GM21619 (cell line): ENCODE measurements at regions not wholly inside any gene's neighbourhood (a gene's known extent, or its start where the extent isn't known, plus 50 kb on each side); places are given as distances from the start of the nearest gene placed in this dataset.
"Not testable (repeated sequence)": the region's sequence is repeated elsewhere in the genome, so short reads cannot be mapped to it uniquely, and the experiment has no call there.

ENCODE experiments used
- ATAC-seq: cut with Tn5 transposase; IDR thresholded peaks from one replicate; pipeline ENCODE4 v1.9.1; 2021; ENCODE audit not compliant: unreplicated experiment

DNA sequence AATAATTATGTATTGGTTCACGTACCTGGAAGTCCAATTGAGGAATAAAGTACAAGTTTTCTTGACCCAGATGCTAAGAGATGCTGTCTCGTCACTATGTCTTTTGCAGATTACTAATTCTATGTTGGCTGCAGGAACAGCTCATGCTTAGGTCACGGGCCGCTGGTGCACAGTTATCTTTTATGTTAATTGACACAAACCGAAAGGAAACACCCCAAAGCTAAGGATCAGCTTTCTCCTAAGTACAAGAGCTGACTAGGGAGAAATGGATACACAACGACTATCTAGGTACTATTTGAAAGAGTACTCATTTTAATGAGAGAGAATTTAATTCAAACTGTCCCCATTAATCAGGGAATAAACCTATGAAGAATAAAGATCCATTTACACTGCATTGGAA lies 217.7 kb upstream of the SLC35G4 start:
- ATAC-seq: no peak

DNA sequence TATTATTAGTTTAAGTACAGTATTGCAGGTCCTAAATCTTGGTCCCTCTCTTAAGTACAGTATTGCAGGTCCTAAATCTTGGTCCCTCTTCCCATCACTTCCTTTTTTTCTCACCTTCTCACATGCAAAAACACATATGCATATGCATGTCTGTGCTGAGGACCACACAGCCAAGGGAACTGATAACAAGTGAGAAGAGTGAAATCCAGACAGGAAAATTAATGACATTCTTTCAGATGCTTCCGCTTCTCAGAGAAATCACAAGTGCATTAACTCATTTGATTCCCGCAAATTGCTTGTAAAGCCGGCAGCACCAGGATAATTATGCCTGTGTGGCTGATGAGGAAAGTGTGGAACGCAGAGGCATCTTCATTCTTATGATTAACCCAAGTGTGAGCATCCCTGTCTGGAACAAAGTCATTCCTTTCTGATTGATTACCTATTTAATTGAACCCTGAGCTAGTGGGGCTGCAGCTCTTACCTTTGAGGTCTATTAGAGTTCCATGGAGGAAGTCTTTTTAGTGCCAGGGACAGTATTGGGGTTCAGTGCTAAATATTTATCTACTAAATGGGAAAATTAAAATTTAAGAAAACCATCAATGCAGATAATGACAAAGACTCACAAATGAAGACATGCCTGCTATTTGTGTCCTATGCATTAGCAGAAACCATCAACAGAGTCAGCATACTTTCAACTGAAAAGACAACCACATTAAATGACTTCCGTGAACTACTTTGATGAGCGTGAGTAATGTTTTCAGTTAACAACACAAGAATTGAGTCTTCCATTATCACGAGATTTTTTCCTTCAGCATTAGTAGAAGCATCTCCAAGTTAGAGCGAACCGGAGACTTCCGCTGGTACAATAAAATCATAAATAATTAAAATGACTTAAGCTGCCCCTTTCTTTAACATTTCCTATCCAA lies 220.4 kb upstream of the SLC35G4 start:
- ATAC-seq: no peak

DNA sequence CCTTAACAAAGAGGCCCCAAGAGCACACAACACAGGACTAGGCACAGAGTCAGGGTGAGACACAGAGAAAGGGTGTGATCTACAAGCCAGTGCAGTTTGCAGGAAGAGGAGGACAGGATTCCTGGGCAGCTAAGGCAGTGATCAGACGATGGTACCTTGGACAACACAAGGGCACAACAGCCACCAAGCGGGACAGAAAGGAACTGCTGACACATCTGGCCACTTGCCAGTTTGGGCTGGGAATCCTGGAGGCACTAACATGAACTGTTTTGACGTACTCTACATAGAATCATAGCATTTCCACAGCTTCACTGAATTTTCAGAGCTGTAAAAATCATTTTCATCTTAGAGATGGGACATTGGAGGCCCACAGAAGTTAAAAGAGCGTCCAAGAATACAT lies 221.5 kb upstream of the SLC35G4 start:
- no peak for ATAC-seq

DNA sequence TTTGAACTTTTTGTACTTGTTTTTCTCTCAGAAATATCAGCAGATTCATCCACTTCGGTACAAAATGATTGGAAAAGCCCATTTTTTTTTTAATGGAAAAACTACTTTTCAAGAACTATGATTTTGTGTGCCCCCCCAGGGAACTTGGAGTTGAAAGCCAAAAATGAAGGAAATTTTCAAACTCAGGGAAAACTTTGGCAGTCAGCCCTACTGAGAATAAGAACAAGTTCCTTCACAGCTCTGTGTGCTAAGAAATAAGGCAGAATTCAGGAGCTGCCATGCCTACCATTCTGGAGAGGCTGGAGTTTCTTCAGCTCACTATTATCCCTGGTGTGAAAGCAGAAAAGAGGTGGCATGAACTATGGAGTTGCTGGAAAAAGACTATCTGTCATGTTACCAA lies 226.0 kb upstream of the SLC35G4 start:
- no peak for ATAC-seq

DNA sequence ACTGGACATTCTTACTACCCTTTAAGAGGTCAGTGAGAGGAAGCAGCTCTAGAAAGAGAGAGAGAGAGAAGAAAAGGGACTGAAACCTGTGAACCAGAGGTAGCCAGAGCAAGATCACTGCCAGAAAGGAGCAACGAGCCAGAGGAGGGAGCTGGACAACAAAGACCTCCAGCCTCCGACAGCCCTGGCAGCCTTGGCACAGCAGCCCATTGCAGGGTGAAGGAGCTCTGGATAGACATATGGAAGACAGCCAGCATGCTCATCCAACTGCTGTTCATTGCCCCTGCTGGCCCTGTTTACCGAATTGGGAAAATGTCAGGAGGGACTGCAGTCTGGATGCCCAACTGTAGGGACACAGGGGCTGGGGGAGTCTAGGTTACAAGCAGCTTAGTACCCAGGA lies 228.4 kb upstream of the SLC35G4 start:
- ATAC-seq: no peak

DNA sequence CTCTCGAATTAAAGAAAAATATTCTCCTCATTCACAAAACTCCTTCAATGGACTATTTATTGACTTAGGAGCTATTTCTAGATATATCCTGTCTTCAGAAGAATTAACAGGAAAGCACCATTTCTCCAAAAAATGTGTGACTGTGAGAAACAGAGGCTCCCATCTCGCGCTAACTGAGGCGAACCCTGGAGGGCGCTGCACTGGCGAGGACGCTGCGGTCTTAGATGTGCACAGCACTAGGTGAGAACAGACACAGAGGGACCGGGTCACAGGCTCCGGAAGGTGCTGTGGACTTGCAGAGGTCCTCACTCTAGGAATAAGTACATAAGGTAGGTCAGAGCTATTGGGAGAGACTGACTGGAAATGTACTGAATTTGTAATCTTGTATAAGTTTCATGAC lies 229.7 kb upstream of the SLC35G4 start:
- ATAC-seq: no peak

DNA sequence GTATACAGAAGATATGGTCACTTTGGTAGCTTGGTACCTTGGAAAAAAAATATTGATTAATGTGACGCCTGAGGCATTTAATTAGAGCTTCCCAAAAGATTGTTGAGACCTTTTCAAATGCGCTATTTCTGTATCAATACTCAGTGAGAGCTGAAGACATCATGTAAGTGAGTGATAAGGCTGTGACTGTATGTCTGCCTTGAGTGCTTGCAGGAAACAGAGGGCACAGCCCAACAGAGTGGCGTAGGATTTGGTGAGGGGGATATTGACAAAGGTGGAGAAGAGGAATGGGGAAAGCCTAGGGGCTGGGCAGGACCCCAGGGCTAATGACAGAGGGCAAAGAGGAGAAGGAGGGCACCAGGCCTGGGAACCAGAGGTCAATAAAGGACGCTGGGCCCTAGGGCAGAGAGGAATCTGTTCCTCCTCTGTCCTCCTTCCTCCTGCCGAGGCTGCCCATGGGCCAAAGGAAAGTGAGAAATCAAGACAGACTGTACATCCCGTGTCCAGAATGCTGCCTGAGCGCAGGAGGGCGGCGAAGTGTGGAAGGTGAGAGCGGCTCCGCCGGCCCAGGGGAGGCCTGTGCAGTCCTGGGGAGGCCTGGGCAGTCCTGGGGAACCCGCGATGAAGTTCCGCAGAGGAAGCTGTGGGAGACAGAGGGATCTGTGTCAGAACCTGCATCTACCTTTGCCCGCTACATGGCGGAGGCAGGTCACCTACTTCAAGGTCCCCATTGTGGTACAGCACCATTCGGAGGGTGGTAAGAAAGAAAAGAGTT lies 228.6 kb upstream of the PIEZO2 start:
- no peak for ATAC-seq

DNA sequence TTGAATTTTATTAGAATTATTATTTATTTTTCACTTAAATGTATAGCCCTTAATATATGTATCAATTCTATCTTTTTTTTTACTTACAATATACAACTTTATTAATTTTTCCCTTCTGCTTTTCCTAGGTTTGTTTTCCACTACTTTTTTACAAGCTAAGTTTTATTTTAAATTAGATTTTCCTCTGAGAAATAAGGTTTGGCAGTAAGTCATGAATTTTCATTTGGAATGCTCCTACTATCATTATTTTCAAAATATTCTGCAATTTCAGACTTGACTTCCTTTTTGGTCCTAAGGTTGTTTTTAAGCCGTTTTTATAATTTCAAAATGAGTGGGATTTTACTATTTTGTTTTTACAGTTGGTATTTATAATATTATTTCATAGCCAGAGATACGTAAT lies 222.8 kb upstream of the PIEZO2 start:
- ATAC-seq: no peak

DNA sequence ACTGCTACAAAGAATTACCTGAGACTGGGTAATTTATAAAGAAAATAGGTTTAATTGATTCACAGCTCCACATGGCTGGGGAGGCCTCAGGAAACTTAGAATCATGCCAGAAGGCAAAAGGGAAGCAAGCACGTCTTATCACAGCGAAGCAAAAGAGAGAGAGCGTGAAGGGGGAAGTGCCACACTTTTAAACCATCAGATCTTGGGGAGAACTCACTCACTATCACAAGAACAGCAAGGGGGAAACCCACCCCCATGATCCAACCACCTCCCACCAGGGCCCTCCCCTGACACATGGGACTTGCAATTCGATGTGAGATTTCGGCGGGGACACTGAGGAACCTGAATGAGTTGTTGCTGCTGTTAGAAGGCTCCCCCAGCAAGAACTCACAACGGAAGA lies 220.2 kb upstream of the PIEZO2 start:
- no peak for ATAC-seq

DNA sequence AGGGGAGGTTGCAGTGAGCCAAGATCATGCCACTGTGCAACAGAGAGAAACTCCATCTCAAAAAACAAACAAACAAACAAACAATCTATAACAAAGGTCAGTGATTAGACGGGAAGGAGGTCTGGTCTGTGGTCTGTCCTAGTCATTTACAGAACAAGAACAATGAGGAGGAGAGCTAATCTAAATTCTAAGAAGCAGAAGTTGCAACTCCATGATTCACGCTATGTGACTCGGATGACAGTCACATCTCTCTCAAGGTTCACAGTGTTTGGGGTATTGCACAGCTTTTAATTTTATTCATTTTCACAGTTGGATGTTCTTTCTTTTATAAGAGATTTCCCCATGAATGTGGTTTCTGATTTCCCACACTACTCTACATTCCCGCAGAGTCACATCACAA lies 218.7 kb upstream of the PIEZO2 start:
- ATAC-seq: no peak

DNA sequence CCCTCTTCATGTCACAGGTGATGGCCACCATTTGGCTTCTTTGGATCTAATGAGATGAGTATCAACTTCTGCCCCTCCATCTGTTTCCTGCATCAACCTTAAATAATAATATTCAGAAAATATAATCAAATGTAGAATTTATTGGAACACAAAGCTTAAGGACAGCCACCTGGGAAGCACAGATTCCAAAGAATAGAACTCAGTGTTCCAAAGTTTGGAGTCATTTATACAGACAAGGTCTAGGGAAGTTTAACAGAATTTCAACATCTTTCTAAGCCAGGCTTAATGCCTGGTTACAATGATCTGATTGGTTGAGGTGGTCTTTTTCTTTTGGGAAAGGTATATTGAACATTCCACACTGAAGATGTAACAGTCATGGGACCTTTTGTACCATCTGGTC lies 218.0 kb upstream of the PIEZO2 start:
- no peak for ATAC-seq

DNA sequence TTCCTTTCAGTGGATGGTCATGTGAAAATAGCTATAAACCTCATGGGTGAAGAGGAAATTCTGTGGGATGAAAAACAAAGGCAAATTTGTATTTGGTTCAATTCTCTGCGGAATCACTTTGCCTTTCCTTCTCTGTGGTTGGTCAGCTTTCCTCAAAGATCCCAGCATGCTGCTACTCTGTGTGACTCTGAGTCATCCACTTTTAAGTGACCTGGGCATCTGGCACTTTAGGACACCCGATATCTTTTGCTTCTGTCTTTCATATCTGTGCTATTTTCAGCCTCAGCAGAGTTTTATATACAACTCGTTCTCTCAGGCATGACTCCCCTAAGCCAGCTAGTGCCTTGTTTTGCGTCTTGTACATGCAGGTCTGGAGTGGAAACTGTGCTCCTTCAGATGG lies 217.0 kb upstream of the PIEZO2 start:
- no peak for ATAC-seq

DNA sequence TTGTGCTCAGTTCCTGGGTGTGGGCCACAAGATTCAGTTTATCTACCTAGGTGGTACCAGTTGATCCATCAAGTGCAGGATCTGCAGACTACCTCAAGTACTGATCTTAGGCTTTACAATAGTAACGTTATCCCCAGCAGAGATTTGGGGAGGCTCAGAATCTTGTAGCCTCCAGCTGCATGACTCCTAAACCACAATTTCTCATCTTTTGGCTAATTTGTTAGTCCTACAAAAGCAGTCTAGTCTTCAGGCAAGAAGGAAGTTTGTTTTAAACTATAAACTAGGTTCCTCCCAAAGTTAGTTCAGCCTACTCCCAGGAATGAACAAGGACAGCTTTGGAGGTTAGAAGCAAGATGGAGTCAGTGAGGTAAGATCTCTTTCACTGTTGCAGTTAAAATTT lies 213.5 kb upstream of the PIEZO2 start:
- ATAC-seq: no peak

DNA sequence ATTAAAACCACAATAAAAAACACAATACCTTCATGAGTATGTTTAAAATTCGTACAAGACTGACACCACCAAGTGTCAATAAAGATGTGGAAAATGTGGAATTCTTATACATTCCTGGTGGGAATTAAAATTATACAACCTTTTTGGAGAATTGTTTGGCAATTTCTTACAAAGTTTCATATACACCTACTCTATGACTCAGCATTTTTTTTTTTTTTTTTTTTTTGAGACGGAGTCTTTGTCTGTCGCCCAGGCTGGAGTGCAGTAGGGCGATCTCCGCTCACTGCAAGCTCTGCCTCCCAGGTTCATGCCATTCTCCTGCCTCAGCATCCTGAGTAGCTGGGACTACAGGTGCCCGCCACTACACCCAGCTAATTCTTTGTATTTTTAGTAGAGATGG lies 212.5 kb upstream of the PIEZO2 start:
- not testable (repeated sequence) for ATAC-seq

DNA sequence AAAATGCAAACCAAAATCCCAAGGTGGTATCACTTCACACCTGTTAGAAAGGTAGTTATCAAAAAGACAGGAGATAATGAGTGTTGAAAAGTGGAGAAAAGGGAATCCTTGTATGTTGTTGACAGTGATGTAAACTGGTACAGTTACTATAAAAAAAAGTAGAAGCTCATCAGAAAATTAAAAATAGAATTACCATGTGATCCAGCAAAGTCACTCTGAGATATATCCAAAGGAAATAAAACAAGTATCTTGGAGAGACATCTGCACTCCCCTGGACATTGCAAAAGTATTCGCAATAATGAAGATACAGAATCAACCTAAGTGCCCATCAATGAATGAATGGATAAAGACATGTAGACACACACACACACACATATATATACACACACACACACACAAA lies 208.3 kb upstream of the PIEZO2 start:
- ATAC-seq: no peak

DNA sequence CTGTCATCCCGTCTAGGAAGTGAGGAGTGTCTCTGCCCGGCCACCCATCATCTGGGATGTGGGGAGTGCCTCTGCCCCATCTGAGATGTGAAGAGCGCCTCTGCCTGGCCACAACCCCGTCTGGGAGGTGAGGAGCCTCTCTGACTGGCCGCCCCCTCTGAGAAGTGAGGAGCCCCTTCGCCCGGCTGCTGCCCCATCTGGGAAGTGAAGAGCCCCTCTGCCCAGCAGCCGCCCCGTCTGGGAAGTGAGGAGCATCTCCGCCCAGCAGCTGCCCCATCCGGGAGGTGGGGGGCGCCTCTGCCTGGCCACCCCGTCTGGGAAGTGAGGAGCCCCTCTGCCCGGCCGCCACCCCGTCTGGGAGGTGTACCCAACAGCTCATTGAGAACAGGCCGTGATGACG lies 195.2 kb upstream of the PIEZO2 start:
- not testable (repeated sequence) for ATAC-seq

DNA sequence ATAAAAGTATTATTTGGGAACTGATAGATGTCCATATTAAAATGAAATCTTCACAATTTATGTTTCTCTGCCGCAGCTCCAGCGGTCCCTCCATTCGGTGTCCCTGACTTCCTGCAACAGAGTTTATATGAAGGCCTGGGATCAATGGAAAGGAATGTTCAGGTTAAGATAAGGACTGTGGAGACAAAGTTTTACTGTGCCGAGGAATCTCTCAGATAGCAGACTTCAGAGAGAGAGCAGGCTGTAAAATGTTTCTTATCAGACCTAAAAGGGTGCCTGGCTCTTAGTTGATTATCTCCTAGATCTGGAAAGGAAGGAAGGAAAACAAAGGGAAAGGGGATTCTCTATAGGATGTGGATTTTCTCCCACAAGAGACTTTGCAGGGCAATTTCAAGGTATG lies 193.7 kb upstream of the PIEZO2 start:
- ATAC-seq: no peak

DNA sequence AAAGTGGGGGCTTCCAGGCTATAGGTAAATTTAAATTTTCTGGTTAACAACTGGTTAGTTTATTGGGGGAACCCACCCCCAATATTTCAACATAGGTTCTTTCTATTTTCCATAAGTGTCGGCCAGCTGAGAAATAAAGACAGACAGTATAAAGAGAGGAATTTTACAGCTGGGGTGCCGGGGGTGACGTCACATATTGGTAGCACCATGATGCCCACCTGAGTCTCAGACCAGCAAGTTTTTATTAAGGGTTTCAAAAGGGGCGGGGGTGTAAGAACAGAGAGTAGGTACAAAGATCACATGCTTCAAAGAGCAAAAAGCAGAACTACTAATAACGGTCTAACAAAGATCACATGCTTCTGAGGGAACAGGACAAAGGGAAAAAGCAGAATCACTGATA lies 192.7 kb upstream of the PIEZO2 start:
- not testable (repeated sequence) for ATAC-seq

DNA sequence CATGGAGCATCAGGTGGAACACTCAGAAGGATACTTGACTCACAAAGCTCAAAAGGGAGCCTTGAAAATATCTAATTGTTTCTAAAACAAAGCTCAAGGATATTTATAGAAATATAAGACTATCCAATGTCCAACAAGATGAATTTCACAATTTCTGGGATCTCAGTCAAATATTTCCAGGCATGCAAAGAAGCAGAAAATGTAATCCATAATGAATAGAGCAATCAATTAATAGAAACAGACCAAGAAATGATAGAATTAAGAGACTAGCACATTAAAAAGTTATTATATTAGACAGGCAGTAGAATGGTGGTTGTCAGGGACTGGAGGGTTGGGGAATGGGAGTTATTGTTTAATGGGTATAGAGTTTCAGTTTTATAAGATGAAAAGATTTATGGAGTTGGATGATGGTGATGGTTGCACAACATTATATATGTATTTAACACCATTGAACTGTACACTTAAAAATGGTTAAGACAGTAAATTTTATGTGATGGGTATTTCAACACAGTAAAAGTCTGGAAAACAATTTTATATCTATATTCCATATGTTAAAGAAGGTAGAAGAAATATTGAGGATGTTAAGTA lies 189.9 kb upstream of the PIEZO2 start:
- ATAC-seq: no peak

DNA sequence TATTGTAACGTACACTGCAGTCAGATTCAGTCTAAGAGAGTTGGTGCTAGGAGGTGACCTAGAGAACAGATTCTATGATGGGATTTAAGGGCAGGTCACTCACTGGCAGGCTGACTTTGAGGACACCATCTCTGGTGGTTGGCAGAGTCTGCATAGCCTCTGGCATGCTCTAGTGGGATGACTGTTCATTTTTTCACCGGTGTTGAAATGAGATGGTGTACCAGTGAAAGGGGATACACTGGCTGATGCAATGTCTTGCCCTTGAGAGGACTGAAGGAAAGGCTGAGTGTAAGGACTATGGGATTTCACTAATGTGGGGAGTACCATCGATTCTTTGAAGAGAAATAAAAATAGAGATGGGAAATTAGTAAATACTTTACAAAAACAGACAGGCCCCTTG lies 186.9 kb upstream of the PIEZO2 start:
- no peak for ATAC-seq

DNA sequence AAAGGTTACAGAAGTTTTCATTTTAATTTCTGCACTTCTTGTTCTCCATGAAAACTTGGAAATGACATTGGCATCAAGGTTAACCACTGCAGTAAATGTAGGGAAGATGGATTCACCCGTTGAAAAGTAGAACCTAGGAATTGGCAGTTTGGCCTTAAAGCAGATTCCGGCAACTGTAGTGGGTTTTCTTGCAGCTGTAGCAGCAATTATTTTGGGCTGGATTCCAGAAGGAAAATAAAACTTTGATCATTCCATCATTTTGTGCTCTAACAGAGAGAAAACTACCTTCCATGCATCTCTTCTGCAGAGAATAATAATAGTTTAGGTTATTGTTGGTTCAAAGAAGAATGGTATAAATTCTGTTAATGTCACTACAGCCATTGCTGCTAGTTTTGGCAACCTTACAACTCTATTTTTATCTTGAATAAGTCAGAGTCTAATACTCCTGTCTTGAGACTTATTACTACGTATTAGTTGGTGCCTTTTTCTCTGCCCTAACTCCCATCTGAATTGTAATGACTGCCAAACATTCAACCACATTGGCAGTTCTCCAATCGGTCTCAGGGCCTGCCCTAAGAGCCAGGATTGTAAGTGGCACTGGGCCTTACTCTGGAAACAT lies 178.1 kb upstream of the PIEZO2 start:
- ATAC-seq: no peak
